Ectodermal cell (in vitro differentiated cells): ENCODE measurements at regions not wholly inside any gene's neighbourhood (a gene's known extent, or its start where the extent isn't known, plus 50 kb on each side); places are given as distances from the start of the nearest gene placed in this dataset.
A peak's percentile ranks its signal among the peaks of the same experiment; 100 is the strongest.

Experiments
- H3K27ac ChIP-seq: 2 replicates; pipeline ENCODE4 v1.7.0; 2013; ENCODE audit warnings: mild to moderate bottlenecking, low read depth, low read length; ENCODE audit not compliant: insufficient read depth, poor library complexity, severe bottlenecking
- H3K27me3 ChIP-seq: 2 replicates; pipeline ENCODE4 v1.7.0; 2013; ENCODE audit warnings: mild to moderate bottlenecking, low read length; ENCODE audit not compliant: insufficient read depth, control insufficient read depth, poor library complexity, severe bottlenecking
- H3K36me3 ChIP-seq: one replicate; pipeline ENCODE4 v1.7.0; 2013; ENCODE audit warnings: low read length; ENCODE audit not compliant: control insufficient read depth, insufficient read depth
- H3K4me1 ChIP-seq: one replicate; pipeline ENCODE4 v1.7.0; 2013; ENCODE audit warnings: low read length; ENCODE audit not compliant: control insufficient read depth, insufficient read depth
- H3K4me3 ChIP-seq: 2 replicates; pipeline ENCODE4 v1.7.0; 2013; ENCODE audit warnings: low read depth, low read length, control low read depth; ENCODE audit not compliant: insufficient read depth
- H3K9me3 ChIP-seq: 2 replicates; pipeline ENCODE4 v1.7.0; 2013; ENCODE audit warnings: mild to moderate bottlenecking, low read length, moderate library complexity; ENCODE audit not compliant: control insufficient read depth
- WGBS, 2 experiments: methylation state at CpG; one replicate each; pipeline ENCODE4 v1.1.7; 2013; ENCODE audit warnings: missing lambda C conversion rate in 2 of 2; 5-methylcytosine and 5-hydroxymethylcytosine counted together

DNA sequence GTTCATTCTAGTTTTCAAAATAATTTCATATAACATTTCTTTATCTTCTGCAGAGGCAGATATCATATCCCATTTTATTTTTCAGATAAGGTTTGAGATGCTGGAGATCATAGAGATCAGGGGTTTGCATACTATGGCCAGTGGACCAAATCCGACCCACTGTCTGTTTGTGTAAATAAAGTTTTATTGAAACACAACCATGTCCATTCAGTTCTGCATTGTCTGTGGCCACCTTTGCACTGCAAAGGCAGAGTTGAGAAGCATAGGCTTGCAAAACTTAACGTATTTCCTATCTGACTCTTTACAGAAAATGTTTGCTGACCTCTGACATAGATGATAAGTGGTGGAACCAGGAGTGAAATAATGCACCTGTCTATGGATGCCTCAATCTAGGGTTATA lies 63.9 kb upstream of the SOD3 start:
- H3K27me3 ChIP-seq, result no peaks in the 10 kb centered on the region
- no peak overlapping the region for H3K4me3 ChIP-seq
- H3K36me3 ChIP-seq, result no peaks in the 10 kb centered on the region
- 90% methylated on average over 2 of the region's 2 CpGs for WGBS, 2 experiments
- H3K9me3 ChIP-seq, result no peaks in the 10 kb centered on the region
- H3K27ac ChIP-seq, result no peak overlapping the region
- H3K4me1 ChIP-seq, result no peaks in the 10 kb centered on the region

GRCh38 chr4:24734511-24734910 lies 60.9 kb upstream of the SOD3 start:
- H3K27ac ChIP-seq, result no peak overlapping the region
- H3K36me3 ChIP-seq, result no peaks in the 10 kb centered on the region
- no peaks in the 10 kb centered on the region for H3K27me3 ChIP-seq
- H3K9me3 ChIP-seq, result no peaks in the 10 kb centered on the region
- no peaks in the 10 kb centered on the region for H3K4me1 ChIP-seq
- 94 to 100% methylated on average over 1 of the region's 1 CpG for WGBS, 2 experiments
- no peak overlapping the region for H3K4me3 ChIP-seq

DNA sequence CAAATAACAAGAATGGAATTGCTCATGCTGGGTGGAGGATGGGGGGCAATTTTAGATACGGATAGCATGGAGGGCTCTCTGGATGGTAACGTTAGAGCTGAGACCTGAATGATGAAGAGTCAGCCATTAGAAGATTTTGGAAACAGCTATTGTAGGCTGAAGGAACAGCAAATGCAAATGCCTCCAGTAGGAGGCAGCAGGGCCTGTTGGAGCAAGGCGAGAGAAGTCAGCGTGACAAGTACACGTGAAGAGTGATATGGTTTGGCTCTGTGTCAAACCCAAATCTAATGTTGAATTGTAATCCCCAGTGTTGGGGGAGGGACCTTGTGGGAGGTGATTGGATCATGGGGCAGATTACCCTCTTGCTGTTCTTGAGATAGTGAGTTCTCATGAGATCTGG lies 59.3 kb upstream of the SOD3 start:
- H3K4me1 ChIP-seq, result no peaks in the 10 kb centered on the region
- no peaks in the 10 kb centered on the region for H3K9me3 ChIP-seq
- H3K27me3 ChIP-seq, result no peaks in the 10 kb centered on the region
- WGBS, 2 experiments, result 75 to 76% methylated on average over 5 of the region's 5 CpGs
- no peaks in the 10 kb centered on the region for H3K36me3 ChIP-seq
- no peak overlapping the region for H3K27ac ChIP-seq
- no peak overlapping the region for H3K4me3 ChIP-seq

DNA sequence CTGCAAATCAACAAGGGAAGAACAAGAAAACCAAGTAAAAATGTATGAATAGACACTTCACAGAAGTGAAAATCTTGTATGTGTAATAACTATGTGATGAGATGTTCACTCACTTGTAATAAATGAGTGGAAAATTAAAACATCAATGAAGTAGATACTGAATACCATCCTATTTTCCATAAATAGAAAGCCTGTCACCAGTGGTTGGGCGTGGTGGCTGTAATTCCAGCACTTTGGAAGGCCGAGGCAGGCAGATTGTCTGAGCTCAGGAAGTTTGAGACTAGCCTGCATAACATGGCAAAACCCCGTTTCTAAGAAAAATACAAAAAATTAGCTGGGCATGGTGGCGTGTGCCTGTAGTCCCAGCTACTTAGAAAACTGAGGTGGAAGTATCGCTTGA lies 53.5 kb upstream of the SOD3 start:
- Histone ChIP-seq H3K4me3 (no peak overlapping the region), H3K4me1 (peaks cover 14% of the 10 kb centered on the region), H3K36me3 (no peaks in the 10 kb centered on the region), H3K27me3 (no peaks in the 10 kb centered on the region), H3K9me3 (no peaks in the 10 kb centered on the region), H3K27ac (no peak overlapping the region)
- 93 to 95% methylated on average over 5 of the region's 5 CpGs for WGBS, 2 experiments

- no peak overlapping the region for H3K4me3 ChIP-seq
- no peaks in the 10 kb centered on the region for H3K36me3 ChIP-seq
- no peak overlapping the region for H3K27ac ChIP-seq
- no peaks in the 10 kb centered on the region for H3K9me3 ChIP-seq
- peaks cover 14% of the 10 kb centered on the region for H3K4me1 ChIP-seq
- 90 to 93% methylated on average over 2 of the region's 2 CpGs for WGBS, 2 experiments
- no peaks in the 10 kb centered on the region for H3K27me3 ChIP-seq
Observed at GRCh38 chr4:24742335-24742734, 53.0 kb upstream of the SOD3 start.

DNA sequence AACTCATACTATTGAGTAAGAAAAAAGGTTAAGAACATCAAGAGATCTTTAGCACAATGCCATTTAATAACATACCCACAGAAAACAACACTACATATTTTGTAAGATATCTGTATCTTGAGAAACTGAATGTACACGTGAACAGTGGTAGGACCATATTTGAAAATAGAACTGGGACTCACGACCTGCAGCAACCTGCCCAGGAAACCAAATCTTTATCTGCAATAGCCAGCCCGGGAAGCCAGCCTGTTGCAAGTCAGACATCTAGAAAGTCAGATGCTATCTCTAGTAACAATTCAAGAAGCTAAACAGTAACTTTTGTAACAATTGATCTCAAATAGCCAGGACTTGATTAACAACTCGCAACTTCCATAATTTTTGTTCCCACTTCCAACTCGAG lies 52.6 kb upstream of the SOD3 start:
- no peak overlapping the region for H3K27ac ChIP-seq
- WGBS, 2 experiments, result 93 to 94% methylated on average over 5 of the region's 5 CpGs

GRCh38 chr4:24743206-24743605 lies 52.2 kb upstream of the SOD3 start:
- Histone ChIP-seq H3K27ac (no peak overlapping the region), H3K9me3 (no peaks in the 10 kb centered on the region)
- 80 to 84% methylated on average over 5 of the region's 5 CpGs for WGBS, 2 experiments

More for the DNA sequence above, 52.6 kb upstream of the SOD3 start:
- no peaks in the 10 kb centered on the region for H3K27me3 ChIP-seq
- no peak overlapping the region for H3K4me3 ChIP-seq
- peaks cover 14% of the 10 kb centered on the region for H3K4me1 ChIP-seq
- no peaks in the 10 kb centered on the region for H3K36me3 ChIP-seq
- no peaks in the 10 kb centered on the region for H3K9me3 ChIP-seq

DNA sequence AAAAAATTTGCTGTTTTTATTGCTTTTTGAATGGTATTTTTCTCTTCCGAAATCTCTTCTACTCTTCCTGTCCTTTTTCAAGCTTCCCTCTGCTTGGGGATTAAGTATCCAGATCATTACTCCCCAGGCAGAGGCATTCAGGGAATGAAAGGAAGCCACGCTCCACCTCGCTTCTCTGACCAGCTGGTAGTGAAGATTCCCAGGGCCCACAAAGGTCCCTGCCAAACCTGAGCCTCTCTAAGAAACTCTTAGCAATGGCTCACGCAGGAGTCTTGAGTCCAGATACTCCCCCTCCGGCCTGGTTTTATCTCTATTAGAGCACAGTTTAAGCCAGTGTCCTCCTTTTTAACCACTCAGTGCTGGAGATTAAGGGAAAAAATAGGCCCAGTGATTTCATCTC lies 51.4 kb upstream of the SOD3 start:
- Histone ChIP-seq H3K9me3 (no peaks in the 10 kb centered on the region), H3K4me3 (no peak overlapping the region), H3K27ac (peak overlapping the region; percentile 0), H3K4me1 (peaks cover 14% of the 10 kb centered on the region), H3K36me3 (no peaks in the 10 kb centered on the region), H3K27me3 (no peaks in the 10 kb centered on the region)
- 18 to 23% methylated on average over 4 to 5 of the region's 5 CpGs for WGBS, 2 experiments

More at GRCh38 chr4:24743206-24743605, 52.2 kb upstream of the SOD3 start:
- Histone ChIP-seq H3K4me3 (no peak overlapping the region), H3K36me3 (no peaks in the 10 kb centered on the region), H3K27me3 (no peaks in the 10 kb centered on the region), H3K4me1 (peaks cover 14% of the 10 kb centered on the region)

DNA sequence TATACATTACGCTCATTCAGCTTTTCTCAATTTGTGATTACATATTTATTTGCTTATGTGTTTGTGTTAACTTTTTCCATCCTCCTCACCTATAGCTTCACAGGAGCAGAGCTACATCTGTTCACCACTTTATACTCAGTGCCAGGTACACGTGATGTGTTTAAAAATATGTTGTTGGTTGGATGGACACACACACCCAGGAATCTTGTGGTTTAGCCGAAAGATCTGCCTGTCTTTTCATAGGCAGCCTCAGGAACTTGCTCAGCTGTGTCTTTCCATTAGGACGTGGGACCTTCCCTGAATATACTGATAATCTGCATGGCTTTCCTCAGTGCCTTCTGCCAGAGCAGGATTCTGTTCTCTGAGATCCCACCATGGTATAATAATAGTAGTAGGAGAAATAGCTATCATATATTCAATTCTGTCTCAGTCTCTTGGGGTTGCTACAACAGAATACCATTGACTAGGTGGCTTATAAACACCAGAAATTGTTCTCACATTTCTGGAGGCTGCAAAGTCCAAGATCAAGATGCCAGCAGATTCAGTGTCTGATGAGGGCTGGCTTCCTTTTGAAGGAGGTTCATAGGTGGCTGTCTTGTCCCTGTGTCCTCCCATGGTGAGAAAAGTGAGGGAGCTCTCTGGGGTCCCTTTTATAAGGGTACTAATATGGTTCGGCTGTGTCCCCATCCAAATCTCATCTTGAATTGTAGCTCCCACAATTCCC lies 50.0 kb upstream of the SOD3 start:
- Histone ChIP-seq H3K4me1 (peaks cover 14% of the 10 kb centered on the region), H3K27me3 (no peaks in the 10 kb centered on the region), H3K27ac (no peak overlapping the region), H3K4me3 (no peak overlapping the region), H3K9me3 (no peaks in the 10 kb centered on the region), H3K36me3 (no peaks in the 10 kb centered on the region)
- 92 to 95% methylated on average over 5 of the region's 5 CpGs for WGBS, 2 experiments
